Calu3 (cell line): ENCODE measurements at regions not wholly inside any gene's neighbourhood (a gene's known extent, or its start where the extent isn't known, plus 50 kb on each side); places are given as distances from the start of the nearest gene placed in this dataset.

Experiments
- BruUV-seq: library from RNA; stranded (reverse); fragments of 400-500 nt; replicated peaks from 2 replicates; lab custom pipeline; 2021; lab: Mats Ljungman, UMichigan
- CTCF ChIA-PET: fragments of 300-600 bp; sonication (Branson Sonifier 250); formaldehyde crosslinking; loops from one replicate; lab custom pipeline; 2022; ENCODE audit warnings: antibody characterized with exemption; lab: Charles Lee
- DNase-seq: peaks from one replicate; pipeline ENCODE4 v3.0.0; 2022
- H3K27ac Mint-ChIP-seq: one replicate; pipeline ENCODE4 v1.8.0; 2022; ENCODE audit warnings: mixed read lengths; ENCODE audit not compliant: unreplicated experiment
- H3K27me3 Mint-ChIP-seq: one replicate; pipeline ENCODE4 v1.8.0; 2022; ENCODE audit warnings: mixed read lengths; ENCODE audit not compliant: unreplicated experiment
- H3K36me3 Mint-ChIP-seq: one replicate; pipeline ENCODE4 v1.8.0; 2022; ENCODE audit warnings: mild to moderate bottlenecking, moderate library complexity, mixed read lengths; ENCODE audit not compliant: insufficient read depth, unreplicated experiment
- H3K4me1 Mint-ChIP-seq: one replicate; pipeline ENCODE4 v1.8.0; 2022; ENCODE audit warnings: mild to moderate bottlenecking, low read depth, mixed read lengths; ENCODE audit not compliant: unreplicated experiment
- H3K4me3 Mint-ChIP-seq: one replicate; pipeline ENCODE4 v1.8.0; 2022; ENCODE audit warnings: mild to moderate bottlenecking, low read depth, moderate library complexity, mixed read lengths; ENCODE audit not compliant: unreplicated experiment
- H3K9me3 Mint-ChIP-seq: one replicate; pipeline ENCODE4 v1.8.0; 2022; ENCODE audit warnings: low read depth, mixed read lengths; ENCODE audit not compliant: unreplicated experiment
- intact Hi-C: fragments of 100-400 bp; cut with micrococcal nuclease; formaldehyde crosslinking; loops from one replicate; pipeline ENCODE4 v1.10.0; 2022; ENCODE audit not compliant: unreplicated experiment
- TF ChIP-seq, protein P1 (sequence below): fragments of 200-600 bp; IDR thresholded peaks from one replicate; pipeline ENCODE4 v1.8.0; 2022; ENCODE audit warnings: antibody characterized with exemption; ENCODE audit not compliant: unreplicated experiment

DNA sequence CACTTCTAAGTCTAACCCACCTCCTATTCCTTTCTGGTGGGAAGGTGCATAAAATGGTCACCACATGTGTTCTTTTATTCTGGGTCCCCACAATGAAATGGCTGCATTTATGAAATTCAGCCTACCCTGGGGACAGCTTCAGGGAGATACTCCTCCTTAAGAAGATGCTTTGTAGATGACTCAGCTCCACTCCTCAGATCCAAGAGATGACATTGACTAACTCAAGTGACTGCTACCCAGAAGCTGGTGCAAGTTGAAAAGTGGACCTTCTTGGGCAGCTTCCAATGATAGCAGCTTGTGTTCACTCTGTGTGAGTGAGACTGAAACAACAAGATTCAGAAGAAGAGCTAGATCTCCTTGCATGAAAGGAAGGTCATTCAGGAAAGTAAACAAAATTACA lies 113.4 kb downstream of the SCP2D1 start:
- CTCF ChIA-PET = no interaction called here
- H3K27me3 Mint-ChIP-seq = no peaks in the 10 kb centered on the region
- H3K4me1 Mint-ChIP-seq = no peaks in the 10 kb centered on the region
- no peak overlapping the region for H3K4me3 Mint-ChIP-seq
- H3K9me3 Mint-ChIP-seq = no peaks in the 10 kb centered on the region
- DNase-seq = no peak
- TF ChIP-seq, protein P1, sequence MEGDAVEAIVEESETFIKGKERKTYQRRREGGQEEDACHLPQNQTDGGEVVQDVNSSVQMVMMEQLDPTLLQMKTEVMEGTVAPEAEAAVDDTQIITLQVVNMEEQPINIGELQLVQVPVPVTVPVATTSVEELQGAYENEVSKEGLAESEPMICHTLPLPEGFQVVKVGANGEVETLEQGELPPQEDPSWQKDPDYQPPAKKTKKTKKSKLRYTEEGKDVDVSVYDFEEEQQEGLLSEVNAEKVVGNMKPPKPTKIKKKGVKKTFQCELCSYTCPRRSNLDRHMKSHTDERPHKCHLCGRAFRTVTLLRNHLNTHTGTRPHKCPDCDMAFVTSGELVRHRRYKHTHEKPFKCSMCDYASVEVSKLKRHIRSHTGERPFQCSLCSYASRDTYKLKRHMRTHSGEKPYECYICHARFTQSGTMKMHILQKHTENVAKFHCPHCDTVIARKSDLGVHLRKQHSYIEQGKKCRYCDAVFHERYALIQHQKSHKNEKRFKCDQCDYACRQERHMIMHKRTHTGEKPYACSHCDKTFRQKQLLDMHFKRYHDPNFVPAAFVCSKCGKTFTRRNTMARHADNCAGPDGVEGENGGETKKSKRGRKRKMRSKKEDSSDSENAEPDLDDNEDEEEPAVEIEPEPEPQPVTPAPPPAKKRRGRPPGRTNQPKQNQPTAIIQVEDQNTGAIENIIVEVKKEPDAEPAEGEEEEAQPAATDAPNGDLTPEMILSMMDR = no peak
- no TSS peak for BruUV-seq
- H3K36me3 Mint-ChIP-seq = no peaks in the 10 kb centered on the region
- intact Hi-C loops = no loop called here
- no peak overlapping the region for H3K27ac Mint-ChIP-seq

DNA sequence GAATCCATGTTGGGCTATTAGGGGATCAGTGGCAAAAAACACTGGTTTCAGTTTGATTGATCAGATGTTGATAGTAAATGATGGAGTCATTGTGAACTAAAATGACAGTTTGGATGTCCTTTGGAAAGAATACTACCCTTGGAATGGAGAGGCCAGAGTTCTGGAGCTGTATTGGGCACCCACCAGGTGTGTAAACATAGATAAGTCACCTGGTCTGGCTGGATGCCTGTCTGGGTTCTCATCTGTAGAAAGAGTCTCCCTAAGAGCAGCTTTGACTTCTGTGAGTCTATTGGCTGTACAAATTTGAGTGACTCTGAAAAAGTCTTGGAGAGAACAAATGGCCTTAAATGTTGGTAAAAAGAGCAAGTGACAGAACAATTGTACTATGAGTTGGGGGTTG lies 115.0 kb downstream of the SCP2D1 start:
- TF ChIP-seq, protein P1 = no peak
- BruUV-seq = no TSS peak
- intact Hi-C loops = no loop called here
- no peak for DNase-seq
- Mint-ChIP-seq H3K9me3 (no peaks in the 10 kb centered on the region), H3K4me3 (no peak overlapping the region), H3K36me3 (no peaks in the 10 kb centered on the region), H3K27ac (no peak overlapping the region), H3K27me3 (no peaks in the 10 kb centered on the region), H3K4me1 (no peaks in the 10 kb centered on the region)
- CTCF ChIA-PET = no interaction called here

DNA sequence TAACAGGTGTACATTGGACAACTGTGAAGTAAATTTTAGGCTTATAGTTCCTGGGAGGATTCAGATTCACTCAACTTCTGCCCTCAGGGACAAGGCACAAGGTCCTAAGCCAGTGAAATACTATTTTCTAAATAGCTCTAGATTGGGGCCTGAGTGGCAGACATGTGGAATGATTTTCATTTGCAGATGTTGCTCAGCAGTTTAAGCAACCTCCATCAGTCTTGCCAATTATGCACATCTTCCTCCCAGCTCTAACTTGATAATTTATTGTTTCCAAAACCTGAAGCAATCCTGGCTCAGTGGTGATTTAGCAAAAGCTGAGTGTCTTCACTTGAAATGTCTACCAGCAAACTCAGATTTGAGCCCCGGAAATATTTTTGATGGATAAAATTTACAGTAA lies 116.2 kb downstream of the SCP2D1 start:
- H3K36me3 Mint-ChIP-seq = no peaks in the 10 kb centered on the region
- intact Hi-C loops = no loop called here
- H3K9me3 Mint-ChIP-seq = peaks cover 2% of the 10 kb centered on the region
- no peak for DNase-seq
- no TSS peak for BruUV-seq
- H3K4me1 Mint-ChIP-seq = no peaks in the 10 kb centered on the region
- CTCF ChIA-PET = no interaction called here
- H3K27ac Mint-ChIP-seq = no peak overlapping the region
- no peak overlapping the region for H3K4me3 Mint-ChIP-seq
- TF ChIP-seq, protein P1 = no peak
- no peaks in the 10 kb centered on the region for H3K27me3 Mint-ChIP-seq

DNA sequence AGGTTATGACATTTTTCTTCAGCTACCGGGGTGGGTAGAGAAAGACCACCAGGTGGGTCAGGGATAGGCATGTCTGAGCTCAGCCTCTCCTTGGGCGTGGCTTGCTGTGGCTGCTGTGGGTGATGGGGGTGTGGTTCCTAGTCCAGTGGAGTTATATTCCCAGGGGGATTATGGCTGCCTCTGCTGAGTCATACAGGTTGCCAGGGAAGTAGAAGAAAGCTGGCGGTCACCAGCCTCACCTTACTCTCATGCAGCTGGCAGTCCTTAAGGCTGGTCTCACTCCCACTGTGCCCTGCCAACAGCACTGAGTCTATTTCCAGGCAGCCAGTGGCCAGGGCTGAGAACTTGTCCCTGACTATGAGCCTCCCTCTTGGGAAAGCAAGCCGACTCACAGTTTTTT lies 130.0 kb downstream of the SCP2D1 start:
- Mint-ChIP-seq H3K27ac (no peak overlapping the region), H3K9me3 (no peaks in the 10 kb centered on the region), H3K4me1 (no peaks in the 10 kb centered on the region), H3K4me3 (no peak overlapping the region), H3K36me3 (no peaks in the 10 kb centered on the region), H3K27me3 (peaks cover 12% of the 10 kb centered on the region)
- CTCF ChIA-PET = no interaction called here
- no peak for DNase-seq
- TF ChIP-seq, protein P1 = no peak
- intact Hi-C loops = no loop called here
- no TSS peak for BruUV-seq

DNA sequence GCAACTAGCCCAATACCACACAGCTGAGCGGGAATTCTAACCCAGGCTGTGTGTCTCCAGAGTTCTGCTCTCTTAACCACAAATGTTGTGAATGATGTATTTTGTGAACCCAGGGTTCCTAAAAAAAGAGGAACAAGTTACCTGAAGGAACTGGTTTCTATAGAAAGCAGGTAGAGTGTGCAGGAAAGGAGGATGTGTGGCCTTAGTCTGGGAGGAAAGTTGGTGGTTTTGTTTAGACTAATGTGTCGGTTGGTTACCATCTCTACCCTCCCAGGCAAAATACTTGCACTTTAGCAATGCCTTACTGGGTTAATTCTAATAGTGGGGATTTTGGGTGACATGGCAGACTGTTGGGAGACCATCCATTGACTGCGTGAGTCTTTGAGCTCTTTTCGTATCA lies 143.3 kb downstream of the SCP2D1 start:
- Mint-ChIP-seq H3K9me3 (no peaks in the 10 kb centered on the region), H3K27me3 (no peaks in the 10 kb centered on the region), H3K36me3 (no peaks in the 10 kb centered on the region), H3K27ac (no peak overlapping the region), H3K4me3 (no peak overlapping the region), H3K4me1 (no peaks in the 10 kb centered on the region)
- BruUV-seq = no TSS peak
- intact Hi-C loops = no loop called here
- CTCF ChIA-PET = no interaction called here
- TF ChIP-seq, protein P1 = no peak
- no peak for DNase-seq
